ENCODE measurements at regions not wholly inside any gene's neighbourhood (a gene's known extent, or its start where the extent isn't known, plus 50 kb on each side); places are given as distances from the start of the nearest gene placed in this dataset.

GRCh38 chrX:11976663-11977062 lies 161.6 kb upstream of the FRMPD4 start:
- H3K4me1 Mint-ChIP-seq = no peaks in the 10 kb centered on the region
- DNase-seq = no peak
- Histone ChIP-seq H4K20me1 (ENCODE audit: control insufficient read depth, insufficient read depth, low read length, poor library complexity, severe bottlenecking) (no peaks in the 10 kb centered on the region), H3K36me3 (replicated peaks in 1 of 2; ENCODE audit: control extremely low read depth in 1 of 2, control insufficient read depth in 1 of 2, extremely low read depth in 1 of 2, insufficient read depth in 2 of 2, low read length in 1 of 2) (no peaks in the 10 kb centered on the region), H3K4me2 (replicated peaks; ENCODE audit: low read depth, low read length, poor library complexity, severe bottlenecking) (no peak overlapping the region), H3K27ac (ENCODE audit: low read length in 2 of 2) (no peak overlapping the region), H3K9me3 (ENCODE audit: control extremely low read depth in 1 of 3, control insufficient read depth in 2 of 3, insufficient read depth in 1 of 3, low read length in 2 of 3) (no peaks in the 10 kb centered on the region), H3K27me3 (replicated peaks in 1 of 4; ENCODE audit: control extremely low read depth in 1 of 4, control insufficient read depth in 3 of 4, insufficient read depth in 4 of 4, low read length in 3 of 4) (no peaks in the 10 kb centered on the region), H3K9ac (ENCODE audit: low read length) (no peak overlapping the region), H3K4me3 (ENCODE audit: control extremely low read depth in 1 of 5, extremely low read depth in 1 of 5, insufficient read depth in 1 of 5, low read depth in 2 of 5, low read length in 4 of 5) (no peak overlapping the region), H2AFZ (ENCODE audit: insufficient read depth, low read depth, low read length, poor library complexity, severe bottlenecking) (no peak overlapping the region), H3K79me2 (ENCODE audit: control insufficient read depth, insufficient read depth, low read length) (no peaks in the 10 kb centered on the region), H3K4me1 (ENCODE audit: control insufficient read depth in 2 of 2, insufficient read depth in 2 of 2, low read length in 2 of 2) (no peaks in the 10 kb centered on the region)
- TF ChIP-seq CTCF (IDR thresholded peaks at IDR 0.05) (no peak), EZH2 (IDR thresholded peaks at IDR 0.05; ENCODE audit: borderline replicate concordance, insufficient read depth, low read depth, low read length, poor library complexity, severe bottlenecking) (no peak)
- no peak overlapping the region for H3K27ac Mint-ChIP-seq
- H3K9me3 Mint-ChIP-seq (ENCODE audit: insufficient read depth) = no peaks in the 10 kb centered on the region
- no peak for ATAC-seq (ENCODE audit: low read depth)
- ChIA-PET CTCF (no interaction called here), POLR2A (no interaction called here)
- intact Hi-C loops (cut with micrococcal nuclease) = no loop called here
- no peaks in the 10 kb centered on the region for H3K27me3 Mint-ChIP-seq
- H3K4me3 Mint-ChIP-seq = no peak overlapping the region
- no CpG with 5 or more reads among the region's 2 CpGs for WGBS (ENCODE audit: insufficient coverage)

- no peaks in the 10 kb centered on the region for H3K9me3 Mint-ChIP-seq (ENCODE audit: insufficient read depth)
- CTCF ChIA-PET = no interaction called here
- TF ChIP-seq EZH2 (IDR thresholded peaks at IDR 0.05; ENCODE audit: borderline replicate concordance, insufficient read depth, low read depth, low read length, poor library complexity, severe bottlenecking) = no peak
- no peak for TF ChIP-seq CTCF (IDR thresholded peaks at IDR 0.05)
Measured at GRCh38 chrX:11992271-11992670, 146.0 kb upstream of the FRMPD4 start.

More at GRCh38 chrX:11992271-11992670, 146.0 kb upstream of the FRMPD4 start:
- H3K27ac ChIP-seq (ENCODE audit: low read length in 2 of 2) = no peak overlapping the region
- H3K4me2 ChIP-seq (replicated peaks; ENCODE audit: low read depth, low read length, poor library complexity, severe bottlenecking) = no peak overlapping the region
- no peaks in the 10 kb centered on the region for H3K79me2 ChIP-seq (ENCODE audit: control insufficient read depth, insufficient read depth, low read length)
- H3K4me3 ChIP-seq (ENCODE audit: control extremely low read depth in 1 of 5, extremely low read depth in 1 of 5, insufficient read depth in 1 of 5, low read depth in 2 of 5, low read length in 4 of 5) = no peak overlapping the region
- no peak overlapping the region for H2AFZ ChIP-seq (ENCODE audit: insufficient read depth, low read depth, low read length, poor library complexity, severe bottlenecking)
- H3K27ac Mint-ChIP-seq = no peak overlapping the region
- no peaks in the 10 kb centered on the region for H3K9me3 ChIP-seq (ENCODE audit: control extremely low read depth in 1 of 3, control insufficient read depth in 2 of 3, insufficient read depth in 1 of 3, low read length in 2 of 3)
- H4K20me1 ChIP-seq (ENCODE audit: control insufficient read depth, insufficient read depth, low read length, poor library complexity, severe bottlenecking) = no peaks in the 10 kb centered on the region
- intact Hi-C loops (cut with micrococcal nuclease) = no loop called here
- H3K27me3 ChIP-seq (replicated peaks in 1 of 4; ENCODE audit: control extremely low read depth in 1 of 4, control insufficient read depth in 3 of 4, insufficient read depth in 4 of 4, low read length in 3 of 4) = no peaks in the 10 kb centered on the region
- no peak overlapping the region for H3K4me3 Mint-ChIP-seq
- H3K9ac ChIP-seq (ENCODE audit: low read length) = no peak overlapping the region
- H3K36me3 ChIP-seq (replicated peaks in 1 of 2; ENCODE audit: control extremely low read depth in 1 of 2, control insufficient read depth in 1 of 2, extremely low read depth in 1 of 2, insufficient read depth in 2 of 2, low read length in 1 of 2) = no peaks in the 10 kb centered on the region
- no peaks in the 10 kb centered on the region for H3K4me1 Mint-ChIP-seq
- DNase-seq (no peak), ATAC-seq (ENCODE audit: low read depth) (no peak)
- H3K27me3 Mint-ChIP-seq = no peaks in the 10 kb centered on the region
- POLR2A ChIA-PET = no interaction called here
- no peaks in the 10 kb centered on the region for H3K4me1 ChIP-seq (ENCODE audit: control insufficient read depth in 2 of 2, insufficient read depth in 2 of 2, low read length in 2 of 2)
